ENCODE measurements at regions not wholly inside any gene's neighbourhood (a gene's known extent, or its start where the extent isn't known, plus 50 kb on each side); places are given as distances from the start of the nearest gene placed in this dataset.

GRCh38 chr2:78061732-78062131 lies 539.6 kb upstream of the LRRTM4 start:
- no peaks in the 10 kb centered on the region for H4K20me1 ChIP-seq (ENCODE audit: insufficient read depth, low read length)
- H3K9ac ChIP-seq (ENCODE audit: low read length), result no peak overlapping the region
- no peaks in the 10 kb centered on the region for H3K36me3 ChIP-seq (ENCODE audit: insufficient read depth, low read length)
- no peaks in the 10 kb centered on the region for H3F3A ChIP-seq (ENCODE audit: insufficient read depth, low read length)
- no peak overlapping the region for H3K4me2 ChIP-seq (ENCODE audit: low read length)
- H3K27me3 ChIP-seq (ENCODE audit: insufficient read depth, low read length), result no peaks in the 10 kb centered on the region
- H3K9me2 ChIP-seq (ENCODE audit: low read depth, low read length), result no peaks in the 10 kb centered on the region
- no peak overlapping the region for H2AFZ ChIP-seq (ENCODE audit: low read length)
- H3K27ac ChIP-seq (ENCODE audit: low read depth, low read length, poor library complexity, severe bottlenecking), result no peak overlapping the region
- H3K9me3 ChIP-seq (ENCODE audit: low read length), result no peaks in the 10 kb centered on the region
- no peaks in the 10 kb centered on the region for H3K79me2 ChIP-seq (ENCODE audit: insufficient read depth, low read length)
- TF ChIP-seq CTCF (IDR thresholded peaks at IDR 0.05; ENCODE audit: low read length), result no peak
- no peak for TF ChIP-seq EZH2 (IDR thresholded peaks at IDR 0.05; ENCODE audit: borderline replicate concordance, low read length)
- H3K4me1 ChIP-seq (ENCODE audit: insufficient read depth, low read length, severe bottlenecking), result no peaks in the 10 kb centered on the region
- no peak overlapping the region for H3K4me3 ChIP-seq (ENCODE audit: low read depth, low read length, poor library complexity, severe bottlenecking)

GRCh38 chr2:78063246-78064020 lies 541.3 kb upstream of the LRRTM4 start:
- no peak overlapping the region for H2AFZ ChIP-seq (ENCODE audit: low read length)
- no peaks in the 10 kb centered on the region for H3K9me3 ChIP-seq (ENCODE audit: low read length)
- no peak overlapping the region for H3K4me2 ChIP-seq (ENCODE audit: low read length)
- H3K36me3 ChIP-seq (ENCODE audit: insufficient read depth, low read length), result no peaks in the 10 kb centered on the region
- H3K79me2 ChIP-seq (ENCODE audit: insufficient read depth, low read length), result no peaks in the 10 kb centered on the region
- H3F3A ChIP-seq (ENCODE audit: insufficient read depth, low read length), result no peaks in the 10 kb centered on the region
- H3K9me2 ChIP-seq (ENCODE audit: low read depth, low read length), result no peaks in the 10 kb centered on the region
- no peaks in the 10 kb centered on the region for H3K27me3 ChIP-seq (ENCODE audit: insufficient read depth, low read length)
- H3K4me1 ChIP-seq (ENCODE audit: insufficient read depth, low read length, severe bottlenecking), result no peaks in the 10 kb centered on the region
- no peak overlapping the region for H3K4me3 ChIP-seq (ENCODE audit: low read depth, low read length, poor library complexity, severe bottlenecking)
- no peak overlapping the region for H3K27ac ChIP-seq (ENCODE audit: low read depth, low read length, poor library complexity, severe bottlenecking)
- TF ChIP-seq CTCF (IDR thresholded peaks at IDR 0.05; ENCODE audit: low read length) (no peak), EZH2 (IDR thresholded peaks at IDR 0.05; ENCODE audit: borderline replicate concordance, low read length) (no peak)
- no peaks in the 10 kb centered on the region for H4K20me1 ChIP-seq (ENCODE audit: insufficient read depth, low read length)
- no peak overlapping the region for H3K9ac ChIP-seq (ENCODE audit: low read length)

GRCh38 chr2:78065366-78065765 lies 543.2 kb upstream of the LRRTM4 start:
- H3K79me2 ChIP-seq (ENCODE audit: insufficient read depth, low read length), result no peaks in the 10 kb centered on the region
- TF ChIP-seq EZH2 (IDR thresholded peaks at IDR 0.05; ENCODE audit: borderline replicate concordance, low read length) (no peak), CTCF (IDR thresholded peaks at IDR 0.05; ENCODE audit: low read length) (no peak)
- H3K9me3 ChIP-seq (ENCODE audit: low read length), result no peaks in the 10 kb centered on the region
- no peak overlapping the region for H3K4me2 ChIP-seq (ENCODE audit: low read length)
- no peak overlapping the region for H3K27ac ChIP-seq (ENCODE audit: low read depth, low read length, poor library complexity, severe bottlenecking)
- no peak overlapping the region for H3K9ac ChIP-seq (ENCODE audit: low read length)
- H3K36me3 ChIP-seq (ENCODE audit: insufficient read depth, low read length), result no peaks in the 10 kb centered on the region
- no peaks in the 10 kb centered on the region for H3K4me1 ChIP-seq (ENCODE audit: insufficient read depth, low read length, severe bottlenecking)
- H3K27me3 ChIP-seq (ENCODE audit: insufficient read depth, low read length), result no peaks in the 10 kb centered on the region
- no peak overlapping the region for H3K4me3 ChIP-seq (ENCODE audit: low read depth, low read length, poor library complexity, severe bottlenecking)
- no peaks in the 10 kb centered on the region for H4K20me1 ChIP-seq (ENCODE audit: insufficient read depth, low read length)
- no peak overlapping the region for H2AFZ ChIP-seq (ENCODE audit: low read length)
- H3F3A ChIP-seq (ENCODE audit: insufficient read depth, low read length), result no peaks in the 10 kb centered on the region
- H3K9me2 ChIP-seq (ENCODE audit: low read depth, low read length), result no peaks in the 10 kb centered on the region

Measured in OCI-LY1 (cell line).